PC-3 (cell line): ENCODE measurements at regions not wholly inside any gene's neighbourhood (a gene's known extent, or its start where the extent isn't known, plus 50 kb on each side); places are given as distances from the start of the nearest gene placed in this dataset.
A peak's percentile ranks its signal among the peaks of the same experiment; 100 is the strongest.

ENCODE experiments used
- ATAC-seq: fragments of 200-7000 bp; cut with Tn5 transposase; 2 replicates; pipeline ENCODE4 v1.9.1; 2020; ENCODE audit warnings: mild to moderate bottlenecking, moderate library complexity
- BruUV-seq: library from RNA; stranded (reverse); fragments of 400-500 nt; replicated peaks from 2 replicates; lab custom pipeline; 2021; lab: Mats Ljungman, UMichigan
- CTCF ChIA-PET: fragments of 300-600 bp; sonication (Branson Sonifier 250); formaldehyde crosslinking; loops from one replicate; lab custom pipeline; 2022; ENCODE audit warnings: antibody characterized with exemption; lab: Charles Lee
- POLR2A ChIA-PET: fragments of 300-600 bp; sonication (Branson Sonifier 250); formaldehyde crosslinking; loops from one replicate; lab custom pipeline; 2022; ENCODE audit warnings: antibody characterized with exemption; ENCODE audit not compliant: unreplicated experiment; lab: Charles Lee
- DNase-seq: peaks from one replicate; pipeline ENCODE4 v3.0.0-alpha.2; 2015
- H2AFZ ChIP-seq: fragments of 300-600 bp; sonication (generic); 2 replicates; pipeline ENCODE4 v1.6.0; 2016; ENCODE audit warnings: antibody characterized with exemption, low read length
- H3F3A ChIP-seq: fragments of 300-600 bp; sonication (generic); one replicate; pipeline ENCODE4 v1.6.0; 2017; ENCODE audit warnings: antibody characterized with exemption, low read length, control low read depth, mild to moderate bottlenecking; ENCODE audit not compliant: unreplicated experiment
- H3K27ac ChIP-seq: fragments of 300-600 bp; sonication (generic); 2 replicates; pipeline ENCODE4 v1.5.1; 2016; ENCODE audit warnings: mild to moderate bottlenecking, low read length
- H3K27me3 ChIP-seq: fragments of 300-600 bp; sonication (generic); 2 replicates; pipeline ENCODE4 v1.6.1; 2016; ENCODE audit warnings: low read length, mixed read lengths
- H3K36me3 ChIP-seq: fragments of 300-600 bp; sonication (generic); 2 replicates; pipeline ENCODE4 v1.6.1; 2016; ENCODE audit warnings: low read depth, mixed run types, low read length, mixed read lengths
- H3K4me1 ChIP-seq: fragments of 300-600 bp; sonication (generic); 2 replicates; pipeline ENCODE4 v1.5.1; 2016; ENCODE audit warnings: low read length; ENCODE audit not compliant: insufficient read depth
- H3K4me2 ChIP-seq: fragments of 300-600 bp; sonication (generic); 2 replicates; pipeline ENCODE4 v1.6.0; 2016; ENCODE audit warnings: low read length
- H3K4me3 ChIP-seq: fragments of 300-600 bp; sonication (generic); 2 replicates; pipeline ENCODE4 v1.5.1; 2016; ENCODE audit warnings: mild to moderate bottlenecking, low read length, mixed read lengths
- H3K79me2 ChIP-seq: fragments of 300-600 bp; sonication (generic); 2 replicates; pipeline ENCODE4 v1.6.1; 2017; ENCODE audit warnings: low read length, mixed read lengths
- H3K9ac ChIP-seq: fragments of 300-600 bp; sonication (generic); 2 replicates; pipeline ENCODE4 v1.6.0; 2016; ENCODE audit warnings: mild to moderate bottlenecking, low read length
- H3K9me2 ChIP-seq: fragments of 300-600 bp; sonication (generic); replicated peaks from 2 replicates; pipeline ENCODE4 v1.6.1; 2016; ENCODE audit warnings: mixed run types, low read length, mixed read lengths
- H3K9me3 ChIP-seq: fragments of 300-600 bp; sonication (generic); 2 replicates; pipeline ENCODE4 v1.6.1; 2016; ENCODE audit warnings: low read length, mixed read lengths
- H4K20me1 ChIP-seq: fragments of 300-600 bp; sonication (generic); 2 replicates; pipeline ENCODE4 v1.6.1; 2016; ENCODE audit warnings: low read length, mixed read lengths
- EZH2 ChIP-seq: fragments of 300-600 bp; sonication (generic); IDR thresholded peaks from one replicate; pipeline ENCODE4 v1.6.1; 2017; ENCODE audit warnings: antibody characterized with exemption, mild to moderate bottlenecking, low read length; ENCODE audit not compliant: unreplicated experiment
- EZH2phosphoT487 ChIP-seq: fragments of 300-600 bp; sonication (generic); IDR thresholded peaks from 2 replicates; pipeline ENCODE4 v1.6.1; 2018; ENCODE audit warnings: mild to moderate bottlenecking, antibody characterized with exemption, low read length, borderline replicate concordance
- intact Hi-C: fragments of 100-400 bp; cut with micrococcal nuclease; formaldehyde crosslinking; loops from 2 replicates; pipeline ENCODE4 v1.9.0; 2023
- TF ChIP-seq, protein P1 (sequence below): fragments of 300-600 bp; sonication (generic); conservative IDR thresholded peaks from 2 replicates; pipeline ENCODE4 v1.5.1; 2017; ENCODE audit warnings: antibody characterized with exemption, low read depth, mild to moderate bottlenecking, low read length

DNA sequence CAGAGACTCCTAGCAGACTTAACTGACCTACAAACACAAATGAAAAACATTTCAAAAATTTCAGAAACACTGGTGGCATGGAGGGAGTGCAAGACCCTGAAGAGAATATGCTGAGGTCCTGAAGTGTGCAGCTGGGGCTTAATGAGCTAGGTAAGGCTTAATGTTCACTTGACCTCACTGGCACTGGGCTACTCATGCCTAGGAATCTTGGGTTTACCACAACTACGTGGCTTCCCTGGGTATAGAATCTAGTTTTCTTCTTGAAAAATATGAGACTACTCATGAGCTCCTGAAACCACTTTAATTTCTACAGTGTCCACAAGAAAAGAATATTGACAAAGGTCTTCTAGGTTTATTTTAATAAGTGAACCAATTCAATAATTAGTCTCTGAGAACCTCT, 139.8 kb downstream of the HNMT start:
- BruUV-seq, result no TSS peak

DNA sequence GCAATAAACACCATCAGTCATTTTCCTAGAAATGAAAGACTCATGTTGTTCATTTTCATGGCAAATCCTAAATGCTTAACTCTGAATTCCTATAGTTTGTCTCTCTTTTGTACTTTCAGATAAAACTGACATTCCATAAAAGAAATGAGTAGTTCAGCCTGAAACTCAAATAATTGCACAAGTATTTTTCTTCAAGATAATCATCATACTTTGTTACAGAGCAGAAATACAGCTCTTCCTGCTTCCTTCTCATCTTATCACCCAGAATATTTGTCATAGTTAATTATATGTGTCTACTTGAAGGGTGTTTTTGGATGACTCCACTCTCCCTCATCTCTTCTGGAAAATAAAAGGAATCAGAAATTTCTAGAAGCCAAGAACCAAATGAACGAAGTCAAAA, 141.1 kb downstream of the HNMT start:
- Histone ChIP-seq H3K9me3 (no peaks in the 10 kb centered on the region), H3K4me2 (no peak overlapping the region), H4K20me1 (no peaks in the 10 kb centered on the region), H3K79me2 (no peaks in the 10 kb centered on the region), H3K27ac (no peak overlapping the region), H2AFZ (no peak overlapping the region), H3K9me2 (no peaks in the 10 kb centered on the region), H3K27me3 (no peaks in the 10 kb centered on the region), H3K4me3 (no peak overlapping the region), H3K4me1 (peaks cover 14% of the 10 kb centered on the region), H3K36me3 (no peaks in the 10 kb centered on the region), H3F3A (no peaks in the 10 kb centered on the region), H3K9ac (no peak overlapping the region)
- ATAC-seq (no peak), DNase-seq (no peak)
- ChIA-PET CTCF (no interaction called here), POLR2A (no interaction called here)
- no peak for TF ChIP-seq EZH2phosphoT487
- TF ChIP-seq EZH2, result no peak
- intact Hi-C loops, result no loop called here
- no TSS peak for BruUV-seq

More for the DNA sequence above, 139.8 kb downstream of the HNMT start:
- Histone ChIP-seq H3K4me2 (no peak overlapping the region), H2AFZ (no peak overlapping the region), H3K9ac (no peak overlapping the region), H3K4me1 (peaks cover 14% of the 10 kb centered on the region), H3K9me2 (no peaks in the 10 kb centered on the region), H3K27me3 (no peaks in the 10 kb centered on the region), H3K4me3 (no peak overlapping the region), H3F3A (no peaks in the 10 kb centered on the region), H4K20me1 (no peaks in the 10 kb centered on the region), H3K79me2 (no peaks in the 10 kb centered on the region), H3K27ac (no peak overlapping the region), H3K9me3 (no peaks in the 10 kb centered on the region), H3K36me3 (no peaks in the 10 kb centered on the region)
- ChIA-PET POLR2A (no interaction called here), CTCF (no interaction called here)
- intact Hi-C loops, result no loop called here
- no peak for ATAC-seq
- DNase-seq, result no peak
- no peak for TF ChIP-seq EZH2
- no peak for TF ChIP-seq EZH2phosphoT487
- TF ChIP-seq, protein P1, sequence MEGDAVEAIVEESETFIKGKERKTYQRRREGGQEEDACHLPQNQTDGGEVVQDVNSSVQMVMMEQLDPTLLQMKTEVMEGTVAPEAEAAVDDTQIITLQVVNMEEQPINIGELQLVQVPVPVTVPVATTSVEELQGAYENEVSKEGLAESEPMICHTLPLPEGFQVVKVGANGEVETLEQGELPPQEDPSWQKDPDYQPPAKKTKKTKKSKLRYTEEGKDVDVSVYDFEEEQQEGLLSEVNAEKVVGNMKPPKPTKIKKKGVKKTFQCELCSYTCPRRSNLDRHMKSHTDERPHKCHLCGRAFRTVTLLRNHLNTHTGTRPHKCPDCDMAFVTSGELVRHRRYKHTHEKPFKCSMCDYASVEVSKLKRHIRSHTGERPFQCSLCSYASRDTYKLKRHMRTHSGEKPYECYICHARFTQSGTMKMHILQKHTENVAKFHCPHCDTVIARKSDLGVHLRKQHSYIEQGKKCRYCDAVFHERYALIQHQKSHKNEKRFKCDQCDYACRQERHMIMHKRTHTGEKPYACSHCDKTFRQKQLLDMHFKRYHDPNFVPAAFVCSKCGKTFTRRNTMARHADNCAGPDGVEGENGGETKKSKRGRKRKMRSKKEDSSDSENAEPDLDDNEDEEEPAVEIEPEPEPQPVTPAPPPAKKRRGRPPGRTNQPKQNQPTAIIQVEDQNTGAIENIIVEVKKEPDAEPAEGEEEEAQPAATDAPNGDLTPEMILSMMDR, result no peak

DNA sequence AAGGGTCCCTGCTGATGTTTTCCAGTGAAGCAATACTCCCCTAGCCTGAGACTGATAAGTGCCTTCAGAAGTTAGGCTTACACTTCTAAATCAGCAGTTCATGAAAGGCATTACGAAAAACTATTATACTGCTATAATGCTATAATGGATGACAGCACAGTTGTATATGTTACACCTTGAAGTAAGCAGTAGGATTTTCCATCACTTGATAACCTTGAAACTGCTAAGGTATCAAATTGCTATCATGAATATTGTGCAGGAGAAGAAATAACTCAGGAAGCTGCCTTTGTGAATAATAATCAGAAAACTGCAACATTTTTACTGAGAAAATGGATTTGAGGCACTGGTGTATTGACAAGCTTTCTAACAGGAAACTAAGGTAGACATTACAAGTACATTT, 142.3 kb downstream of the HNMT start:
- Histone ChIP-seq H3K27ac (no peak overlapping the region), H3F3A (no peaks in the 10 kb centered on the region), H3K79me2 (no peaks in the 10 kb centered on the region), H3K27me3 (no peaks in the 10 kb centered on the region), H3K4me1 (peaks cover 14% of the 10 kb centered on the region), H3K9me2 (no peaks in the 10 kb centered on the region), H3K4me2 (peak overlapping the region; percentile 43), H3K36me3 (no peaks in the 10 kb centered on the region), H4K20me1 (no peaks in the 10 kb centered on the region), H3K9me3 (no peaks in the 10 kb centered on the region), H3K4me3 (no peak overlapping the region), H2AFZ (no peak overlapping the region), H3K9ac (no peak overlapping the region)
- ChIA-PET CTCF (no interaction called here), POLR2A (no interaction called here)
- DNase-seq (no peak), ATAC-seq (no peak)
- intact Hi-C loops, result no loop called here
- TF ChIP-seq, protein P1, result no peak
- TF ChIP-seq EZH2, result no peak
- no peak for TF ChIP-seq EZH2phosphoT487
- no TSS peak for BruUV-seq
